GM12865 (cell line): ENCODE measurements at regions not wholly inside any gene's neighbourhood (a gene's known extent, or its start where the extent isn't known, plus 50 kb on each side); places are given as distances from the start of the nearest gene placed in this dataset.

ENCODE experiments used
- DNase-seq: peaks from one replicate; pipeline ENCODE4 v3.0.0; 2010; ENCODE audit warnings: low read depth
- H3K4me3 ChIP-seq: 2 replicates; pipeline ENCODE4 v1.5.1; 2011; ENCODE audit warnings: mild to moderate bottlenecking, low read depth, low read length, control low read depth
- TF ChIP-seq, protein P1 (sequence below): IDR thresholded peaks from 2 replicates; pipeline ENCODE4 v1.5.1; 2011; ENCODE audit warnings: low read length, control low read depth, low read depth, inconsistent platforms; ENCODE audit not compliant: insufficient read depth; ENCODE audit errors: missing control alignments

DNA sequence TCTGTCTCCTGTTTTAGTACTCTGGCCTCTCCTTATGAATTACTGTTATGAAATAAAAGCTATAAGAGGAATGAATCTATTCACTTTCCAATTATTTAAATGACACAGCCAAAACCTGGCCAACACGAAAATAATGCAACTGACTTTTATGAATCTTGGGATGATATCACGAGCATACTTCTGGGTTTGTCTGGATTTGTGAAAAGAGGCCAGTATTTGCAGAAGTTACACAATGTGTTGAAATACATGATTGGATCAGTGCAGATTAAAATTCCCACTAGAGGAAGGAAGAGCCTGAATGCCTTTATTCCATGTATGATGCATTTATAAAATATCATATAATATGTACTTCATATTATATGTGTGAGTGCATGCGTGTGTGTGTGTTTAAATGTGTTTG, 418.2 kb downstream of the GRB14 start:
- TF ChIP-seq, protein P1, sequence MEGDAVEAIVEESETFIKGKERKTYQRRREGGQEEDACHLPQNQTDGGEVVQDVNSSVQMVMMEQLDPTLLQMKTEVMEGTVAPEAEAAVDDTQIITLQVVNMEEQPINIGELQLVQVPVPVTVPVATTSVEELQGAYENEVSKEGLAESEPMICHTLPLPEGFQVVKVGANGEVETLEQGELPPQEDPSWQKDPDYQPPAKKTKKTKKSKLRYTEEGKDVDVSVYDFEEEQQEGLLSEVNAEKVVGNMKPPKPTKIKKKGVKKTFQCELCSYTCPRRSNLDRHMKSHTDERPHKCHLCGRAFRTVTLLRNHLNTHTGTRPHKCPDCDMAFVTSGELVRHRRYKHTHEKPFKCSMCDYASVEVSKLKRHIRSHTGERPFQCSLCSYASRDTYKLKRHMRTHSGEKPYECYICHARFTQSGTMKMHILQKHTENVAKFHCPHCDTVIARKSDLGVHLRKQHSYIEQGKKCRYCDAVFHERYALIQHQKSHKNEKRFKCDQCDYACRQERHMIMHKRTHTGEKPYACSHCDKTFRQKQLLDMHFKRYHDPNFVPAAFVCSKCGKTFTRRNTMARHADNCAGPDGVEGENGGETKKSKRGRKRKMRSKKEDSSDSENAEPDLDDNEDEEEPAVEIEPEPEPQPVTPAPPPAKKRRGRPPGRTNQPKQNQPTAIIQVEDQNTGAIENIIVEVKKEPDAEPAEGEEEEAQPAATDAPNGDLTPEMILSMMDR = no peak
- no peak for DNase-seq
- H3K4me3 ChIP-seq = no peak overlapping the region

DNA sequence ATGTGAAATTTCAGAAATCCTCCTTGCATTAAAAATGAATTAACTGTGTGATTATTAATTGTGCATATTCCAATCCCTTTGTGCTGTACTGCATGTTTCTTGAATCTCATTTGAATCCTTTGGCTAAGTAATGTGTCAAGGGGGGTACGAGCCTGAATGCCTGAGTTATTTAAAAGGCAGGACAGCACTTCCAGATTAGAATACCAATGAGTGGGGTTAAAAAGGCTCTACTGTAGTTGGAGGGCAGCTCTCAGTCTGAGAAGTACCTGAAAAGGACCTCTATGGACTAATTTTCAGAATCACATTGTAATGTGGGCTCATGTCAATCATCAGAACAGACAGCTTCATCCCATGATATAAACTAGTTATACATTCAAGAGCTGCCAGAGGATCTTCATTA, 423.0 kb downstream of the GRB14 start:
- no peak for DNase-seq
- H3K4me3 ChIP-seq = no peak overlapping the region
- TF ChIP-seq, protein P1 = no peak

GRCh38 chr2:164190700-164191099, 430.6 kb downstream of the GRB14 start:
- TF ChIP-seq, protein P1 = no peak
- DNase-seq = no peak
- no peak overlapping the region for H3K4me3 ChIP-seq

- DNase-seq = no peak
- TF ChIP-seq, protein P1 = no peak
- no peak overlapping the region for H3K4me3 ChIP-seq
These were observed 431.4 kb downstream of the GRB14 start for GRCh38 chr2:164189851-164190250.

DNA sequence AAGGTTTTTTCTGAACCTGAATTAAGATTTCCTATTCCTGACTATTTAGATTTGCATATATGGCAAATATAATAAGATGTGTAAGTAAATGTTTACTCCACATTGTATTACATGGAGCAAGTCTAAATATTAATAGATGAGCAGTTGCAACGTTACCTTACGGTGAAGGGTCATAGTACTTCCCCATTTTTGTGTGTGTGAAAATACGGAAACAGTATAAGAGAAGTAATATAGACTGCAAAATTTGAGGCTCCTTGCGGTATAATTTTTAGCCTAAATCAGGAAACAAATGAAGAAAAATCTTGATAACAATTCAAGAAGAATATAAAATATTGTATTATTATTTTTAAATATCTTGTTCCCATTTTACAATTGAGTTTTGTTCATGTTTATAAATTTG, 434.2 kb downstream of the GRB14 start:
- no peak overlapping the region for H3K4me3 ChIP-seq
- TF ChIP-seq, protein P1 = no peak
- no peak for DNase-seq

DNA sequence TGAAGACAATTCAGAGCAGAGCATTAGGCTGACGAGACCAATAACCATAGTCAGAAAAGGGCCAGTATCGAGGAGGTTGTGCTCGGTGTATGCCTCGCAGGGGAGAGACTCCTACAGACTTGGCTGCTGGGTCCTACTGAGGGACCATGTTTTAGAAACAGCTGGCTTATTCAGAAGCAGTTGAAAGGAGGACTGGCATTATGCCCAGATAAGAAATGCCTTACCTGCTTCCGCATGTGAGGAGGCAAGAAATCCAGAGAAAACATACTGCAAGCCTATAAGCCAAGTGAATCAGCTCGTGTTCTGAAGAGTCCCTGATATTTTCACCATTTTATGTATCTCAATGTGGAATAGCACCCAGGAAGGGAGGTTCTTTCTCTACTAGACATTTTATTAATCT, 434.7 kb downstream of the GRB14 start:
- H3K4me3 ChIP-seq = no peak overlapping the region
- no peak for DNase-seq
- TF ChIP-seq, protein P1 = no peak

DNA sequence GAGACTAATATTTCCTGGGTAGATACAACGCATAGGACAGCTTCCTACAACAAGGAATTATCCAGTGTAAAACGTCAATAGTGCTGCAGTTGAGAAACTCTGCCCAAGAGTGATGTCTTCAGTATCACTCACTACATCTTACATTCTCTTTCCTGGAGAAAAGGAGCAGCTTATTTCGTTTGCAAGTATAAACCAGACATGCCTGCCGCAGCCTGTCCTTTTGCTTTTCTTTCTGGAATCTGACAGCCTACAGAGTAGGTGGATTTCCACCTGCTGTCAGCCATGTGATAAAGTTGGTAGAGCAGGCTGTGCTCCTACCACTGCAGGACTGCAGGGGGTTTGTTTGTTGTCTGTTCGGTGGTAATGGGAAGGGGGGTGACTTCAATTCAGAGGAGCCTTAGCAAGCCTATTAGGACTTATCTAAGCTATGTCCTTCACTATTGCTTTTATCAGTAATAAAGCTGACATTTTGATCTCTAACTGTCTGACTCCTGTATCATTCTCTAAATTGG, 439.1 kb downstream of the GRB14 start:
- TF ChIP-seq, protein P1 = no peak
- no peak for DNase-seq
- no peak overlapping the region for H3K4me3 ChIP-seq
